Adrenal gland (tissue), 9 donors: ENCODE measurements at regions not wholly inside any gene's neighbourhood (a gene's known extent, or its start where the extent isn't known, plus 50 kb on each side); places are given as distances from the start of the nearest gene placed in this dataset.

Experiments used
- DNase-seq, 7 donors: peaks; one replicate each; pipeline ENCODE4 v3.0.0-alpha.2; 2019 to 2020
- H3K27ac ChIP-seq, 5 donors: fragments of 200-600 bp; sonication (generic) in 4 of 5; 1 replicate in 3 of 5; 2 replicates in 2 of 5; pipeline versions ENCODE4 v1.5.1 to v1.8.0; 2016 to 2020; ENCODE audit warnings: mild to moderate bottlenecking in 1 of 5
- H3K27me3 ChIP-seq: fragments of 200-600 bp; 2 replicates; pipeline ENCODE4 v1.8.0; 2021
- H3K36me3 ChIP-seq, 2 donors: fragments of 200-600 bp; replicated peaks in 1 of 2; 1 replicate in 1 of 2; 2 replicates in 1 of 2; pipeline versions ENCODE4 v1.5.1 to v1.8.0; 2018 to 2022
- H3K4me1 ChIP-seq, 2 donors: fragments of 200-600 bp; replicated peaks in 1 of 2; 1 replicate in 1 of 2; 2 replicates in 1 of 2; pipeline versions ENCODE4 v1.5.1 to v1.8.0; 2018 to 2021
- H3K4me3 ChIP-seq, 4 donors: fragments of 200-600 bp; sonication (generic) in 3 of 4; one replicate each; pipeline ENCODE4 v1.5.1; 2016 to 2018
- H3K9me3 ChIP-seq, 3 donors: fragments of 200-600 bp; sonication (generic) in 1 of 3; replicated peaks in 1 of 3; 1 replicate in 2 of 3; 2 replicates in 1 of 3; pipeline versions ENCODE4 v1.5.1 to v1.8.0; 2016 to 2021
- POLR2A ChIP-seq, 2 donors: fragments of 450-650 bp; IDR thresholded peaks; one replicate each; pipeline ENCODE4 v1.6.1; 2017; ENCODE audit warnings: antibody characterized with exemption in 2 of 2, mild to moderate bottlenecking in 2 of 2, moderate library complexity in 1 of 2
- WGBS, 4 donors: extraction: QIAGEN DNeasy Blood & Tissue Kit in 2 of 4; methylation state at CpG; one replicate each; pipeline versions ENCODE4 v1.1.5 to v1.1.7; 2013 to 2017; 5-methylcytosine and 5-hydroxymethylcytosine counted together
- intact Hi-C, 2 donors: fragments of 100-400 bp; cut with DNase I; formaldehyde crosslinking; loops; one replicate each; pipeline versions ENCODE4 v1.14.1 to v1.15.0; 2022 to 2023
- TF ChIP-seq, protein P1 (sequence below), 6 experiments: fragments of 450-650 bp in 4 of 6; fragments of 200-600 bp in 2 of 6; sonication (generic) in 1 of 6; IDR thresholded peaks; 1 replicate in 5 of 6; 2 replicates in 1 of 6; pipeline versions ENCODE4 v1.5.1 to v1.8.0; 2016 to 2021; ENCODE audit warnings: antibody characterized with exemption in 6 of 6, mild to moderate bottlenecking in 2 of 6, moderate library complexity in 1 of 6
- donor health status: healthy with polysubstance abuse.
- donor health status: Bipolar disorder and iron deficiency.
- donor health status: DM: yes; HTN: yes; CAD: no.
- donor health status: DM: no; HTN: no; CAD: no.
- donor health status: DM: no; HTN: no; CAD: no.

DNA sequence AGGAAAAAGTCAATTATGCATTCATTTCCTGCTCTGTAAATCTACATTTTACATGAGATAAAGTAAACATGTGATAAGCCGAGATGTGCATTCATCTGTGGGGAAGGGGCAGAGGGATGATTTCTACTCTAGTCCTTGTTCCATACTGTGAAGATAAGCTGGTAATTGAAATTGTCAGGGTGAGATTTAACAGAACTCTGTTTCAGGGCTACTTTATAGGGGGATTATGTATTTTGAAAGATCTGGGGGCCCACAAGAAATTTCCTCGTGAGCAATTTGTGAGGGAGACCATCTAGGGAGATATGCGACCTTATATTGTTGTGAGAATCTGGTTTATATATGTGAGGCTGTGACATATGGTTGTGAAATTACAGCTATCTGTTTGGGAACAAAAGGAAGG is 73.1 kb upstream of the KCNK1 start:
- Histone ChIP-seq H3K4me3 (no peak overlapping the region), H3K27ac (no peak overlapping the region), H3K9me3 (no peaks in the 10 kb centered on the region), H3K4me1 (no peaks in the 10 kb centered on the region), H3K27me3 (no peaks in the 10 kb centered on the region), H3K36me3 (no peaks in the 10 kb centered on the region)
- DNase-seq: no peak
- WGBS, 4 donors: 63 to 77% (median 72%) methylated on average over 3 of the region's 3 CpGs
- intact Hi-C loops: no loop called here
- TF ChIP-seq, protein P1, sequence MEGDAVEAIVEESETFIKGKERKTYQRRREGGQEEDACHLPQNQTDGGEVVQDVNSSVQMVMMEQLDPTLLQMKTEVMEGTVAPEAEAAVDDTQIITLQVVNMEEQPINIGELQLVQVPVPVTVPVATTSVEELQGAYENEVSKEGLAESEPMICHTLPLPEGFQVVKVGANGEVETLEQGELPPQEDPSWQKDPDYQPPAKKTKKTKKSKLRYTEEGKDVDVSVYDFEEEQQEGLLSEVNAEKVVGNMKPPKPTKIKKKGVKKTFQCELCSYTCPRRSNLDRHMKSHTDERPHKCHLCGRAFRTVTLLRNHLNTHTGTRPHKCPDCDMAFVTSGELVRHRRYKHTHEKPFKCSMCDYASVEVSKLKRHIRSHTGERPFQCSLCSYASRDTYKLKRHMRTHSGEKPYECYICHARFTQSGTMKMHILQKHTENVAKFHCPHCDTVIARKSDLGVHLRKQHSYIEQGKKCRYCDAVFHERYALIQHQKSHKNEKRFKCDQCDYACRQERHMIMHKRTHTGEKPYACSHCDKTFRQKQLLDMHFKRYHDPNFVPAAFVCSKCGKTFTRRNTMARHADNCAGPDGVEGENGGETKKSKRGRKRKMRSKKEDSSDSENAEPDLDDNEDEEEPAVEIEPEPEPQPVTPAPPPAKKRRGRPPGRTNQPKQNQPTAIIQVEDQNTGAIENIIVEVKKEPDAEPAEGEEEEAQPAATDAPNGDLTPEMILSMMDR (IDR thresholded peaks at IDR 0.05): no peak
- TF ChIP-seq POLR2A (IDR thresholded peaks at IDR 0.05): no peak

DNA sequence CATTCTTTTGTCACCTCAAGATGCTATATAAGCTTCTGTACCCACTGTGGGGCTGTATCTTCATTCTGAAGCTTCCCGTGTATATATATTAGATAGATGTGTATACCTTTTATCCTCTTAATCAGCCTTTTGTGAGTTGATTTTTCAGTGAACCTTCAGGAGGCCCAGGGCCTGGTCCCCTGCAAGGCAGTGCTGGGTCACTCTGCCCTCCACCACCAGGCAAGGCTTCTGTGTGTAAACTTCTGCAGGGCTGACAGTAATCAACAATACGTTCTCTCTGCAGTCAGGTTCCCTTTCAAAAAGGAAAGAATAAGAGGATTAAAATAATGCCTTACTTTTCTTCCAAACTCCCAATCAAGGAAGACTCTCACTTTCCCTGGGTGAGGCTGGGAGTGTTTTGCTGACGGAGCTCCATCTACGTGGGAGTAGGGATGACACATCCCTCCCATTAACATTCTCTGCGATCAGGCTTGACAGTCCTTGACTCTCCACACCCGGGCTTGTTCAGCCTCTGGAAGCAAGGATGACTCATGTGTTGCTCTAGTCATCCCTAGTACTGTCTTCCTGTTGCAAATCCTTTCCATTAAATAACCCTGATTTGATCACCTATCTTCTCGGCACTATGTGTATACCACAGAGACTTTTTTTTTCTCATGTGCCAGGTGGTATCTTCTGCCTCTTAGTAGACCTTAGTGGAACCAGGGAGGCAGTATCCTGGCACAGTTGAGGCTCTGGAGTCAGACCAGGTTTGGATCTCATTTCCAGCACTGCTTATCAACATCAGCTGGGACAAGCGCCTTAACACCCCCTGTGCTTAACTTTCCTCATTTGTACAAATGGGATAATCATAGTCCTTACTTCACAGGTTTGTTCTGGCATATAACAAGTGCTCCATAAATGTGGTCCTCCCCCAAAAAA is 70.3 kb upstream of the KCNK1 start:
- DNase-seq: peak; percentile 75 to 91 (median 88)
- Histone ChIP-seq H3K27me3 (no peaks in the 10 kb centered on the region), H3K36me3 (no peaks in the 10 kb centered on the region), H3K4me3 (no peak overlapping the region), H3K4me1 (no peaks in the 10 kb centered on the region), H3K27ac (peak overlapping the region in 3 of 5 donors; percentile 28 to 73 (median 45)), H3K9me3 (no peaks in the 10 kb centered on the region)
- intact Hi-C loops: no loop called here
- no peak for TF ChIP-seq POLR2A (IDR thresholded peaks at IDR 0.05)
- WGBS, 4 donors: 33 to 45% (median 37%) methylated on average over 8 of the region's 8 CpGs

DNA sequence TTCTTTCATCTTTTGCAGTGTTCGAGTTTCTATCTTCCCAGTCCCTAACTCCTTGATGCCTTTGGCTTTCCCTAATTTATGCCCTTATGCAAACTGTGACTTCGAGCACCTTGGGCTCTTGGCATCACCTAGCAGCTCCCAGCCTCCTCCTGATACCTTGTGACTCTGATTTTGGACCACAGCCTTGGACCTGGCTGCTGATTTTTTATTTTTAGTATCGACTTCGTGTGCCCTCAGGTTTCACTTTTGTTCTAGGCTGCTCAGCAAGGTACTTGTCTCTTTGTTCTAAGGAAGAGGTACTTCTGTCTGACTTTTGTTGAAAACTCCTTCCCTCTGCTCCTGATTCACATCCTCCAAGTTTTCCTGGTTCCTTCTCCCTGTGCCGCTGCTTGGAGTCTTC is 69.6 kb upstream of the KCNK1 start:
- Histone ChIP-seq H3K36me3 (no peaks in the 10 kb centered on the region), H3K27me3 (no peaks in the 10 kb centered on the region), H3K9me3 (no peaks in the 10 kb centered on the region), H3K27ac (peak overlapping the region in 3 of 5 donors; percentile 21 to 73 (median 28)), H3K4me1 (no peaks in the 10 kb centered on the region), H3K4me3 (no peak overlapping the region)
- WGBS, 4 donors: 60 to 70% (median 68%) methylated on average over 5 of the region's 5 CpGs
- intact Hi-C loops: no loop called here
- TF ChIP-seq POLR2A (IDR thresholded peaks at IDR 0.05): no peak
- TF ChIP-seq, protein P1 (IDR thresholded peaks at IDR 0.05): no peak
- no peak for DNase-seq

DNA sequence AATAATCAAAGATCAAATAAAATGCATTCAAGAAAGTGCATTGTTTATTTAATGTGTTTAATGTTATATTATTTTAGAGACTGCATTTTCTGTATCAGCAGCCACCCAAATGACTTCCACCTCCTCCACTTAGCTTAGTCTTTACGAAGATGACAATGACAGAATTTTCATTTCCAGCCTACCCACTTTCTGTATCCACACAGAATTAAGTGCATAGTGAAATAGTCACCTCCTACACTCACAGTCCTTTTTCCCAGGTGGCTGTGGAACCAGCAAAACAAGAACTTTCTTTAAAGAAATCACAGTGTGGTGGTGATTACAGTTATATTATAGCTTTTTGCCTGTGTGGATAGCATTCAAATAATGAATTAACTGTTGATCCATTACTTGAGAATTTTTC is 66.2 kb upstream of the KCNK1 start:
- intact Hi-C loops: no loop called here
- H3K9me3 ChIP-seq: no peaks in the 10 kb centered on the region
- H3K4me1 ChIP-seq: no peaks in the 10 kb centered on the region
- H3K4me3 ChIP-seq: no peak overlapping the region
- H3K27ac ChIP-seq: no peak overlapping the region
- TF ChIP-seq POLR2A (IDR thresholded peaks at IDR 0.05): no peak
- TF ChIP-seq, protein P1 (IDR thresholded peaks at IDR 0.05): no peak
- no peak for DNase-seq
- 85 to 89% (median 87%) methylated on average over 1 of the region's 1 CpG for WGBS, 4 donors
- H3K27me3 ChIP-seq: no peaks in the 10 kb centered on the region
- no peaks in the 10 kb centered on the region for H3K36me3 ChIP-seq

GRCh38 chr1:233549404-233549803 is 64.5 kb upstream of the KCNK1 start:
- Histone ChIP-seq H3K36me3 (no peaks in the 10 kb centered on the region), H3K4me3 (no peak overlapping the region), H3K27me3 (no peaks in the 10 kb centered on the region), H3K9me3 (no peaks in the 10 kb centered on the region), H3K4me1 (peaks cover 0 to 6% of the 10 kb centered on the region in 2 donors), H3K27ac (no peak overlapping the region)
- no peak for DNase-seq
- intact Hi-C loops: no loop called here
- TF ChIP-seq, protein P1 (IDR thresholded peaks at IDR 0.05): no peak
- no peak for TF ChIP-seq POLR2A (IDR thresholded peaks at IDR 0.05)
- 12 to 47% (median 35%) methylated on average over 2 of the region's 2 CpGs for WGBS, 4 donors
